IMR-90 (cell line): ENCODE measurements at regions not wholly inside any gene's neighbourhood (a gene's known extent, or its start where the extent isn't known, plus 50 kb on each side); places are given as distances from the start of the nearest gene placed in this dataset.

Source experiments
- ATAC-seq: fragments of 200-7000 bp; cut with Tn5 transposase; 2 replicates; pipeline ENCODE4 v1.9.1; 2020; ENCODE audit warnings: low read depth, mild to moderate bottlenecking, moderate library complexity
- BruUV-seq: library from RNA; stranded (reverse); fragments of 400-500 nt; replicated peaks from 2 replicates; lab custom pipeline; 2021; lab: Mats Ljungman, UMichigan
- CTCF ChIA-PET: fragments of 300-600 bp; formaldehyde crosslinking; extraction: SDS; loops from one replicate; lab custom pipeline; 2021; ENCODE audit warnings: antibody characterized with exemption; lab: Yijun Ruan, JAX
- POLR2A ChIA-PET: fragments of 300-600 bp; sonication (Branson Sonifier 250); formaldehyde crosslinking; loops from one replicate; lab custom pipeline; 2022; ENCODE audit warnings: antibody characterized with exemption; ENCODE audit not compliant: unreplicated experiment; lab: Charles Lee
- DNase-seq: peaks from one replicate; pipeline ENCODE4 v3.0.0; 2013
- H2AFZ ChIP-seq: replicated peaks from 2 replicates; pipeline ENCODE3; 2013; ENCODE audit warnings: low read length, mild to moderate bottlenecking; ENCODE audit not compliant: poor library complexity
- H2AK5ac ChIP-seq: 2 replicates; pipeline ENCODE4 v1.6.1; 2013; ENCODE audit warnings: low read depth, low read length, inconsistent platforms
- H2AK9ac ChIP-seq: replicated peaks from 2 replicates; pipeline ENCODE3; 2013; ENCODE audit warnings: mild to moderate bottlenecking, low read depth, low read length, moderate library complexity; ENCODE audit not compliant: poor library complexity
- H2BK120ac ChIP-seq: 2 replicates; pipeline ENCODE4 v1.6.1; 2013; ENCODE audit warnings: low read depth, low read length, inconsistent platforms
- H2BK15ac ChIP-seq: 3 replicates; pipeline ENCODE4 v1.6.1; 2013; ENCODE audit warnings: low read depth, low read length, inconsistent platforms
- H2BK20ac ChIP-seq: 2 replicates; pipeline ENCODE4 v1.6.1; 2013; ENCODE audit warnings: low read depth, mild to moderate bottlenecking, inconsistent platforms, low read length, moderate library complexity
- H2BK5ac ChIP-seq: 2 replicates; pipeline ENCODE4 v1.6.1; 2013; ENCODE audit warnings: mild to moderate bottlenecking, low read depth, low read length, inconsistent platforms; ENCODE audit not compliant: poor library complexity, severe bottlenecking
- H3K14ac ChIP-seq: replicated peaks from 2 replicates; pipeline ENCODE4 v1.6.1; 2013; ENCODE audit warnings: low read depth, low read length, inconsistent platforms
- H3K18ac ChIP-seq: 2 replicates; pipeline ENCODE4 v1.6.1; 2013; ENCODE audit warnings: low read depth, low read length, control low read depth
- H3K23ac ChIP-seq: 2 replicates; pipeline ENCODE4 v1.6.1; 2013; ENCODE audit warnings: low read depth, low read length, inconsistent platforms
- H3K27ac ChIP-seq: 2 replicates; pipeline ENCODE4 v1.5.1; 2013; ENCODE audit warnings: mild to moderate bottlenecking, control low read depth, low read length; ENCODE audit not compliant: insufficient read depth
- H3K27me3 ChIP-seq: 2 replicates; pipeline ENCODE4 v1.6.1; 2013; ENCODE audit warnings: low read length; ENCODE audit not compliant: control insufficient read depth, insufficient read depth
- H3K36me3 ChIP-seq: 2 replicates; pipeline ENCODE4 v1.6.1; 2013; ENCODE audit warnings: low read length, mixed read lengths; ENCODE audit not compliant: control insufficient read depth, insufficient read depth
- H3K4ac ChIP-seq: 2 replicates; pipeline ENCODE4 v1.6.1; 2013; ENCODE audit warnings: low read depth, low read length, inconsistent platforms
- H3K4me1 ChIP-seq: 2 replicates; pipeline ENCODE4 v1.6.1; 2013; ENCODE audit warnings: low read length, mixed read lengths; ENCODE audit not compliant: control insufficient read depth, insufficient read depth
- H3K4me2 ChIP-seq: 2 replicates; pipeline ENCODE4 v1.6.1; 2013; ENCODE audit warnings: low read depth, mild to moderate bottlenecking, control low read depth, low read length, moderate library complexity
- H3K4me3 ChIP-seq: 2 replicates; pipeline ENCODE4 v1.5.1; 2013; ENCODE audit warnings: low read depth, mild to moderate bottlenecking, control low read depth, low read length, moderate library complexity; ENCODE audit not compliant: insufficient read depth
- H3K56ac ChIP-seq: 2 replicates; pipeline ENCODE4 v1.6.1; 2013; ENCODE audit warnings: low read length, inconsistent platforms; ENCODE audit not compliant: insufficient read depth; ENCODE audit errors: extremely low read depth
- H3K79me1 ChIP-seq, 2 experiments: 2 replicates each; pipeline ENCODE4 v1.6.1; 2013; ENCODE audit warnings: low read length in 2 of 2, inconsistent platforms in 1 of 2, low read depth in 1 of 2
- H3K9ac ChIP-seq: 2 replicates; pipeline ENCODE4 v1.6.1; 2013; ENCODE audit warnings: low read depth, low read length, control low read depth
- H3K9me1 ChIP-seq: 2 replicates; pipeline ENCODE4 v1.6.1; 2013; ENCODE audit warnings: low read length, inconsistent platforms; ENCODE audit not compliant: insufficient read depth
- H3K9me3 ChIP-seq: 2 replicates; pipeline ENCODE4 v1.6.1; 2013; ENCODE audit warnings: low read length; ENCODE audit not compliant: control insufficient read depth, insufficient read depth
- H4K20me1 ChIP-seq: 2 replicates; pipeline ENCODE4 v1.6.1; 2013; ENCODE audit warnings: low read length, inconsistent platforms; ENCODE audit not compliant: insufficient read depth
- H4K5ac ChIP-seq: 2 replicates; pipeline ENCODE4 v1.6.1; 2013; ENCODE audit warnings: mild to moderate bottlenecking, low read depth, low read length, control low read depth
- H4K8ac ChIP-seq, 2 experiments: 2 replicates each; pipeline ENCODE4 v1.6.1; 2013; ENCODE audit warnings: low read depth in 2 of 2, low read length in 2 of 2, control low read depth in 1 of 2, inconsistent platforms in 1 of 2
- H4K91ac ChIP-seq: 2 replicates; pipeline ENCODE4 v1.6.1; 2013; ENCODE audit warnings: low read depth, low read length, inconsistent platforms; ENCODE audit not compliant: insufficient read depth
- BHLHE40 ChIP-seq: fragments of 150-350 bp; IDR thresholded peaks from 2 replicates; pipeline ENCODE4 v1.6.1; 2016; ENCODE audit warnings: mild to moderate bottlenecking, low read depth, low read length
- CEBPB ChIP-seq: IDR thresholded peaks from 2 replicates; pipeline ENCODE4 v1.6.1; 2012; ENCODE audit warnings: low read depth, low read length, improper control_type of control experiment
- CHD1 ChIP-seq: IDR thresholded peaks from 2 replicates; pipeline ENCODE4 v1.6.1; 2012; ENCODE audit warnings: low read depth, low read length, improper control_type of control experiment
- CTCF ChIP-seq: conservative IDR thresholded peaks from 2 replicates; pipeline ENCODE4 v1.5.1; 2012; ENCODE audit warnings: mild to moderate bottlenecking, low read depth, low read length, improper control_type of control experiment
- ELK1 ChIP-seq: fragments of 150-350 bp; IDR thresholded peaks from 2 replicates; pipeline ENCODE4 v1.6.1; 2016; ENCODE audit warnings: low read depth, mild to moderate bottlenecking, low read length, moderate library complexity, borderline replicate concordance
- FOS ChIP-seq: fragments of 150-350 bp; IDR thresholded peaks from 2 replicates; pipeline ENCODE4 v1.6.1; 2016; ENCODE audit warnings: low read depth, low read length
- MAFK ChIP-seq: IDR thresholded peaks from 2 replicates; pipeline ENCODE4 v1.6.1; 2012; ENCODE audit warnings: low read depth, low read length, improper control_type of control experiment
- MAZ ChIP-seq: IDR thresholded peaks from 2 replicates; pipeline ENCODE4 v1.6.1; 2012; ENCODE audit warnings: low read depth, mild to moderate bottlenecking, low read length, improper control_type of control experiment, moderate library complexity, borderline replicate concordance
- MXI1 ChIP-seq: IDR thresholded peaks from 2 replicates; pipeline ENCODE4 v1.6.1; 2012; ENCODE audit warnings: low read depth, mild to moderate bottlenecking, low read length, moderate library complexity, borderline replicate concordance
- NFE2L2 ChIP-seq: fragments of 150-350 bp; IDR thresholded peaks from 2 replicates; pipeline ENCODE4 v1.6.1; 2016; ENCODE audit warnings: low read depth, mild to moderate bottlenecking, low read length
- POLR2A ChIP-seq: IDR thresholded peaks from 2 replicates; pipeline ENCODE4 v1.6.1; 2012; ENCODE audit warnings: mild to moderate bottlenecking, low read depth, low read length
- RAD21 ChIP-seq: IDR thresholded peaks from 2 replicates; pipeline ENCODE4 v1.6.1; 2012; ENCODE audit warnings: low read length, improper control_type of control experiment
- RCOR1 ChIP-seq: IDR thresholded peaks from 2 replicates; pipeline ENCODE4 v1.6.1; 2012; ENCODE audit warnings: mild to moderate bottlenecking, low read length, improper control_type of control experiment; ENCODE audit not compliant: insufficient replicate concordance
- RFX5 ChIP-seq: IDR thresholded peaks from 2 replicates; pipeline ENCODE4 v1.8.0; 2012; ENCODE audit warnings: low read depth, mild to moderate bottlenecking, low read length, moderate library complexity
- SMC3 ChIP-seq: fragments of 150-350 bp; IDR thresholded peaks from 2 replicates; pipeline ENCODE4 v1.6.1; 2016; ENCODE audit warnings: low read depth, mild to moderate bottlenecking, antibody characterized with exemption, low read length, moderate library complexity
- USF2 ChIP-seq: fragments of 150-350 bp; IDR thresholded peaks from 2 replicates; pipeline ENCODE4 v1.6.1; 2017; ENCODE audit warnings: mild to moderate bottlenecking, antibody characterized with exemption, low read length, low read depth
- WGBS, 2 experiments: methylation state at CpG; one replicate each; pipeline versions ENCODE4 v1.1.5 to v1.1.7; 2013; ENCODE audit warnings: missing lambda C conversion rate in 2 of 2; ENCODE audit not compliant: insufficient read length in 1 of 2; ENCODE audit errors: extremely low coverage in 2 of 2; 5-methylcytosine and 5-hydroxymethylcytosine counted together
- dilution Hi-C: fragments of 300-500 bp; cut with HindIII; formaldehyde crosslinking; loops from one replicate; pipeline ENCODE4 v1.14.3; 2018; ENCODE audit warnings: low sequenced_read_pairs; ENCODE audit not compliant: unreplicated experiment
- in situ Hi-C: fragments of 300-500 bp; cut with MboI; formaldehyde crosslinking; loops from 3 replicates; pipeline ENCODE4 v1.14.3; 2019; ENCODE audit warnings: low sequenced_read_pairs, inconsistent platforms, mixed read lengths
- intact Hi-C: fragments of 100-400 bp; cut with micrococcal nuclease; formaldehyde crosslinking; loops from 2 replicates; pipeline ENCODE4 v1.10.0; 2022

GRCh38 chr9:90088856-90089255 is 484.0 kb downstream of the GADD45G start:
- ATAC-seq, result no peak
- Histone ChIP-seq H3K9me1 (no peaks in the 10 kb centered on the region), H2BK20ac (no peak overlapping the region), H2AK9ac (no peak overlapping the region), H3K4me3 (no peak overlapping the region), H4K5ac (no peak overlapping the region), H3K36me3 (no peaks in the 10 kb centered on the region), H2BK15ac (no peak overlapping the region), H4K91ac (no peak overlapping the region), H2BK5ac (no peak overlapping the region), H4K20me1 (no peaks in the 10 kb centered on the region), H3K4me1 (no peaks in the 10 kb centered on the region; the same call in 1 of the 2 replicates), H3K4me2 (no peak overlapping the region), H2AFZ (no peak overlapping the region), H3K4ac (no peak overlapping the region), H3K9me3 (no peaks in the 10 kb centered on the region), H3K18ac (no peak overlapping the region), H3K56ac (no peak overlapping the region), H4K8ac (no peak overlapping the region), H3K9ac (no peak overlapping the region), H3K23ac (no peak overlapping the region), H3K27me3 (no peaks in the 10 kb centered on the region; the same call in 1 of the 2 replicates), H3K27ac (no peak overlapping the region), H3K14ac (no peak overlapping the region), H2AK5ac (no peak overlapping the region), H2BK120ac (no peak overlapping the region), H3K79me1 (no peaks in the 10 kb centered on the region)
- in situ Hi-C loops (no loop called here), intact Hi-C loops (no loop called here), dilution Hi-C loops (no loop called here)
- DNase-seq, result no peak
- WGBS, 2 experiments, result no CpG with 5 or more reads among the region's 4 CpGs
- CTCF ChIA-PET, result no interaction called here
- no peak for TF ChIP-seq SMC3
- no peak for TF ChIP-seq POLR2A
- TF ChIP-seq FOS, result no peak
- TF ChIP-seq CTCF, result no peak
- no peak for TF ChIP-seq MAZ
- no peak for TF ChIP-seq CEBPB
- no peak for TF ChIP-seq ELK1
- TF ChIP-seq CHD1, result no peak
- no peak for TF ChIP-seq MAFK
- no peak for TF ChIP-seq BHLHE40
- no peak for TF ChIP-seq RFX5
- no peak for TF ChIP-seq RCOR1
- TF ChIP-seq MXI1, result no peak
- no peak for TF ChIP-seq RAD21
- TF ChIP-seq USF2, result no peak
- TF ChIP-seq NFE2L2, result no peak
- POLR2A ChIA-PET, result no interaction called here
- BruUV-seq, result no TSS peak
